SH-SY5Y (cell line): ENCODE measurements at regions not wholly inside any gene's neighbourhood (a gene's known extent, or its start where the extent isn't known, plus 50 kb on each side); places are given as distances from the start of the nearest gene placed in this dataset.

ENCODE experiments used
- GATA2 ChIP-seq: IDR thresholded peaks from 2 replicates; pipeline ENCODE4 v1.6.1; 2011; ENCODE audit warnings: mild to moderate bottlenecking, low read depth, low read length
- GATA3 ChIP-seq: IDR thresholded peaks from 2 replicates; pipeline ENCODE4 v1.6.1; 2011; ENCODE audit warnings: low read depth, mild to moderate bottlenecking, low read length, moderate library complexity

DNA sequence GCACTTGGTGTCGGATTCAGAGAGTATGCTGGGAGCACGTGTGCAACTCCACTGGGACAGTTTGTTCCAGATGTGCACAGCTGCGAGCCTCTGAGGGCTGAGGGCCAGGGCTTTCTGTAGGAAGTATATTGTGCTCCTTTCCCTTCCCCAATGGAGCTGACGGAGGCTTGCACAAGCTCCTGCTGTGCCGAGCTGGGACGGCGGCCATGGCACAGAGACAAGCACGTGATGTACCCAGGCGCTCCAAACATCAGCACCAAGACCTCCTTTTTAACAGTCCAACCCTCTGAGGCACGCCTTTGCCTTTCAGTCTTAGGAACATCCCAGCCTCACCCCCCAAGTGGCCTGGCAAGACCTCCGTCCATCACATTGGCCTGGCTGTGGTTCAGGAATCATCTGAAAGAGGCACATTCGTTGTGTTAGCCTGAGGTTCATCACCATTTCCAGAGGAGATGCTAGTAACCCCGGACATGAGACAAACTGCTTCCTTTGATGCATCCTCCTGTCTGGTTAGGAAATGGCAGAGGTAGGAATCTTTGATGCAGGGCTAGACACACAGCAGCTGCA, 339.2 kb upstream of the KAZN start:
- no peak for TF ChIP-seq GATA2
- TF ChIP-seq GATA3, result no peak
